ENCODE measurements at regions not wholly inside any gene's neighbourhood (a gene's known extent, or its start where the extent isn't known, plus 50 kb on each side); places are given as distances from the start of the nearest gene placed in this dataset.

- no peak overlapping the region for H2AFZ ChIP-seq (ENCODE audit: low read depth, low read length, severe bottlenecking)
- H3K4me3 ChIP-seq (ENCODE audit: insufficient read depth, low read length, poor library complexity, severe bottlenecking), result no peak overlapping the region
- H3K9me3 ChIP-seq (ENCODE audit: insufficient read depth, low read length), result no peaks in the 10 kb centered on the region
- no peaks in the 10 kb centered on the region for H4K20me1 ChIP-seq (ENCODE audit: low read depth, low read length)
- no peaks in the 10 kb centered on the region for H3K79me2 ChIP-seq (ENCODE audit: insufficient read depth, low read length)
- H3K27ac ChIP-seq (ENCODE audit: low read depth, low read length), result no peak overlapping the region
- no peak for TF ChIP-seq CTCF (IDR thresholded peaks at IDR 0.05; ENCODE audit: insufficient read depth, low read length, poor library complexity, severe bottlenecking)
- no peak for TF ChIP-seq EZH2phosphoT487 (conservative IDR thresholded peaks at IDR 0.05; ENCODE audit: low read length)
- H3K9ac ChIP-seq (ENCODE audit: low read length), result no peak overlapping the region
- H3K27me3 ChIP-seq (ENCODE audit: low read length), result no peaks in the 10 kb centered on the region; the same call in 1 of the 2 replicates
- no peaks in the 10 kb centered on the region for H3F3A ChIP-seq (ENCODE audit: insufficient read depth)
- H3K9me2 ChIP-seq (replicated peaks; ENCODE audit: insufficient read depth, low read length), result no peaks in the 10 kb centered on the region
- no peak overlapping the region for H3K4me2 ChIP-seq (ENCODE audit: low read depth, low read length, poor library complexity, severe bottlenecking)
- H3K36me3 ChIP-seq (ENCODE audit: low read length), result no peaks in the 10 kb centered on the region
These were observed 149.2 kb upstream of the TOX3 start for GRCh38 chr16:52696126-52696525.

- H4K20me1 ChIP-seq (ENCODE audit: low read depth, low read length), result no peaks in the 10 kb centered on the region
- no peaks in the 10 kb centered on the region for H3K9me2 ChIP-seq (replicated peaks; ENCODE audit: insufficient read depth, low read length)
- no peaks in the 10 kb centered on the region for H3F3A ChIP-seq (ENCODE audit: insufficient read depth)
- no peak overlapping the region for H3K4me3 ChIP-seq (ENCODE audit: insufficient read depth, low read length, poor library complexity, severe bottlenecking)
- H3K9ac ChIP-seq (ENCODE audit: low read length), result no peak overlapping the region
- TF ChIP-seq CTCF (IDR thresholded peaks at IDR 0.05; ENCODE audit: insufficient read depth, low read length, poor library complexity, severe bottlenecking), result no peak
- no peak for TF ChIP-seq EZH2phosphoT487 (conservative IDR thresholded peaks at IDR 0.05; ENCODE audit: low read length)
- H3K27ac ChIP-seq (ENCODE audit: low read depth, low read length), result no peak overlapping the region
- no peaks in the 10 kb centered on the region for H3K27me3 ChIP-seq (ENCODE audit: low read length)
- no peaks in the 10 kb centered on the region; the same call in 1 of the 2 replicates for H3K9me3 ChIP-seq (ENCODE audit: insufficient read depth, low read length)
- no peak overlapping the region for H3K4me2 ChIP-seq (ENCODE audit: low read depth, low read length, poor library complexity, severe bottlenecking)
- no peaks in the 10 kb centered on the region for H3K79me2 ChIP-seq (ENCODE audit: insufficient read depth, low read length)
- H2AFZ ChIP-seq (ENCODE audit: low read depth, low read length, severe bottlenecking), result no peak overlapping the region
- no peaks in the 10 kb centered on the region for H3K36me3 ChIP-seq (ENCODE audit: low read length)
These were observed 143.5 kb upstream of the TOX3 start for GRCh38 chr16:52690468-52690867.

- Histone ChIP-seq H3K9me3 (ENCODE audit: insufficient read depth, low read length) (no peaks in the 10 kb centered on the region), H3K4me2 (ENCODE audit: low read depth, low read length, poor library complexity, severe bottlenecking) (no peak overlapping the region), H3K79me2 (ENCODE audit: insufficient read depth, low read length) (no peaks in the 10 kb centered on the region), H3K9ac (ENCODE audit: low read length) (no peak overlapping the region), H3K4me3 (ENCODE audit: insufficient read depth, low read length, poor library complexity, severe bottlenecking) (no peak overlapping the region), H2AFZ (ENCODE audit: low read depth, low read length, severe bottlenecking) (no peak overlapping the region), H3K36me3 (ENCODE audit: low read length) (no peaks in the 10 kb centered on the region), H3K27ac (ENCODE audit: low read depth, low read length) (no peak overlapping the region), H3K27me3 (ENCODE audit: low read length) (no peaks in the 10 kb centered on the region), H3K9me2 (replicated peaks; ENCODE audit: insufficient read depth, low read length) (no peaks in the 10 kb centered on the region), H4K20me1 (ENCODE audit: low read depth, low read length) (no peaks in the 10 kb centered on the region), H3F3A (ENCODE audit: insufficient read depth) (no peaks in the 10 kb centered on the region)
- TF ChIP-seq EZH2phosphoT487 (conservative IDR thresholded peaks at IDR 0.05; ENCODE audit: low read length), result no peak
- TF ChIP-seq CTCF (IDR thresholded peaks at IDR 0.05; ENCODE audit: insufficient read depth, low read length, poor library complexity, severe bottlenecking), result no peak
These were observed 134.1 kb upstream of the TOX3 start for GRCh38 chr16:52680993-52681392.

Measured in SU-DHL-6 (cell line).